ENCODE measurements at regions not wholly inside any gene's neighbourhood (a gene's known extent, or its start where the extent isn't known, plus 50 kb on each side); places are given as distances from the start of the nearest gene placed in this dataset.

- 92 to 94% methylated on average over 3 to 15 of the region's 15 CpGs for WGBS, 2 experiments (ENCODE audit: insufficient coverage in 1 of 2, insufficient read length in 1 of 2)
- Histone ChIP-seq H3K27ac (ENCODE audit: low read depth, low read length) (no peak overlapping the region), H3K4me1 (ENCODE audit: control insufficient read depth, insufficient read depth, low read length) (no peaks in the 10 kb centered on the region), H3K9ac (ENCODE audit: extremely low read depth, low read length, poor library complexity, severe bottlenecking) (no peak overlapping the region), H3K27me3 (ENCODE audit: control insufficient read depth, insufficient read depth, low read length, poor library complexity, severe bottlenecking) (no peaks in the 10 kb centered on the region), H3K36me3 (ENCODE audit: control insufficient read depth, insufficient read depth, low read length) (no peaks in the 10 kb centered on the region), H3K4me3 (ENCODE audit: low read length) (no peak overlapping the region), H3K9me3 (ENCODE audit: control insufficient read depth, low read length) (no peaks in the 10 kb centered on the region)
- no peaks in the 10 kb centered on the region for H3K27me3 Mint-ChIP-seq (ENCODE audit: insufficient read depth)
- no peaks in the 10 kb centered on the region for H3K36me3 Mint-ChIP-seq (ENCODE audit: low read depth)
- no peaks in the 10 kb centered on the region for H3K4me1 Mint-ChIP-seq
- no peak overlapping the region for H3K27ac Mint-ChIP-seq
- DNase-seq: no peak
- no peaks in the 10 kb centered on the region for H3K9me3 Mint-ChIP-seq
- no peak for TF ChIP-seq CTCF (conservative IDR thresholded peaks at IDR 0.05)
- no peak overlapping the region for H3K4me3 Mint-ChIP-seq
Observed at GRCh38 chr9:95595721-95596295, 79.0 kb upstream of the PTCH1 start.

- H3K27me3 Mint-ChIP-seq (ENCODE audit: insufficient read depth): peaks cover 4% of the 10 kb centered on the region
- no peaks in the 10 kb centered on the region for H3K9me3 ChIP-seq (ENCODE audit: control insufficient read depth, low read length)
- H3K27me3 ChIP-seq (ENCODE audit: control insufficient read depth, insufficient read depth, low read length, poor library complexity, severe bottlenecking): no peaks in the 10 kb centered on the region
- no peak for TF ChIP-seq CTCF (conservative IDR thresholded peaks at IDR 0.05)
- H3K9ac ChIP-seq (ENCODE audit: extremely low read depth, low read length, poor library complexity, severe bottlenecking): no peak overlapping the region
- no peaks in the 10 kb centered on the region for H3K36me3 ChIP-seq (ENCODE audit: control insufficient read depth, insufficient read depth, low read length)
- 92 to 96% methylated on average over 4 to 5 of the region's 5 CpGs for WGBS, 2 experiments (ENCODE audit: insufficient coverage in 1 of 2, insufficient read length in 1 of 2)
- H3K9me3 Mint-ChIP-seq: no peaks in the 10 kb centered on the region
- H3K36me3 Mint-ChIP-seq (ENCODE audit: low read depth): no peaks in the 10 kb centered on the region
- H3K4me1 ChIP-seq (ENCODE audit: control insufficient read depth, insufficient read depth, low read length): no peaks in the 10 kb centered on the region
- H3K4me3 ChIP-seq (ENCODE audit: low read length): no peak overlapping the region
- H3K27ac Mint-ChIP-seq: no peak overlapping the region
- H3K4me3 Mint-ChIP-seq: no peak overlapping the region
- H3K27ac ChIP-seq (ENCODE audit: low read depth, low read length): no peak overlapping the region
- no peak for DNase-seq
- H3K4me1 Mint-ChIP-seq: no peaks in the 10 kb centered on the region
Observed at GRCh38 chr9:95592931-95593330, 76.2 kb upstream of the PTCH1 start.

- Mint-ChIP-seq H3K36me3 (ENCODE audit: low read depth) (no peaks in the 10 kb centered on the region), H3K4me3 (no peak overlapping the region), H3K4me1 (peaks cover 3% of the 10 kb centered on the region), H3K9me3 (no peaks in the 10 kb centered on the region), H3K27ac (no peak overlapping the region), H3K27me3 (ENCODE audit: insufficient read depth) (peaks cover 4% of the 10 kb centered on the region)
- H3K27ac ChIP-seq (ENCODE audit: low read depth, low read length): no peak overlapping the region
- H3K9ac ChIP-seq (ENCODE audit: extremely low read depth, low read length, poor library complexity, severe bottlenecking): no peak overlapping the region
- DNase-seq: no peak
- no peaks in the 10 kb centered on the region for H3K9me3 ChIP-seq (ENCODE audit: control insufficient read depth, low read length)
- no peak overlapping the region for H3K4me3 ChIP-seq (ENCODE audit: low read length)
- no peak for TF ChIP-seq CTCF (conservative IDR thresholded peaks at IDR 0.05)
- no peaks in the 10 kb centered on the region for H3K27me3 ChIP-seq (ENCODE audit: control insufficient read depth, insufficient read depth, low read length, poor library complexity, severe bottlenecking)
- H3K36me3 ChIP-seq (ENCODE audit: control insufficient read depth, insufficient read depth, low read length): no peaks in the 10 kb centered on the region
- 89 to 97% methylated on average over 8 to 9 of the region's 9 CpGs for WGBS, 2 experiments (ENCODE audit: insufficient coverage in 1 of 2, insufficient read length in 1 of 2)
- no peaks in the 10 kb centered on the region for H3K4me1 ChIP-seq (ENCODE audit: control insufficient read depth, insufficient read depth, low read length)
Observed at GRCh38 chr9:95588724-95589588, 72.2 kb upstream of the PTCH1 start.
